Astrocyte (in vitro differentiated cells and primary cell): ENCODE measurements at regions not wholly inside any gene's neighbourhood (a gene's known extent, or its start where the extent isn't known, plus 50 kb on each side); places are given as distances from the start of the nearest gene placed in this dataset.

ENCODE experiments used
- EZH2 ChIP-seq: IDR thresholded peaks from 2 replicates; pipeline ENCODE4 v1.6.1; 2012; ENCODE audit warnings: mild to moderate bottlenecking, low read length, inconsistent platforms; ENCODE audit not compliant: insufficient read depth
- TF ChIP-seq, protein P1 (sequence below): IDR thresholded peaks from 2 replicates; pipeline ENCODE4 v1.5.1; 2011; ENCODE audit warnings: low read depth, mild to moderate bottlenecking, inconsistent platforms, low read length, moderate library complexity; ENCODE audit not compliant: insufficient read depth

DNA sequence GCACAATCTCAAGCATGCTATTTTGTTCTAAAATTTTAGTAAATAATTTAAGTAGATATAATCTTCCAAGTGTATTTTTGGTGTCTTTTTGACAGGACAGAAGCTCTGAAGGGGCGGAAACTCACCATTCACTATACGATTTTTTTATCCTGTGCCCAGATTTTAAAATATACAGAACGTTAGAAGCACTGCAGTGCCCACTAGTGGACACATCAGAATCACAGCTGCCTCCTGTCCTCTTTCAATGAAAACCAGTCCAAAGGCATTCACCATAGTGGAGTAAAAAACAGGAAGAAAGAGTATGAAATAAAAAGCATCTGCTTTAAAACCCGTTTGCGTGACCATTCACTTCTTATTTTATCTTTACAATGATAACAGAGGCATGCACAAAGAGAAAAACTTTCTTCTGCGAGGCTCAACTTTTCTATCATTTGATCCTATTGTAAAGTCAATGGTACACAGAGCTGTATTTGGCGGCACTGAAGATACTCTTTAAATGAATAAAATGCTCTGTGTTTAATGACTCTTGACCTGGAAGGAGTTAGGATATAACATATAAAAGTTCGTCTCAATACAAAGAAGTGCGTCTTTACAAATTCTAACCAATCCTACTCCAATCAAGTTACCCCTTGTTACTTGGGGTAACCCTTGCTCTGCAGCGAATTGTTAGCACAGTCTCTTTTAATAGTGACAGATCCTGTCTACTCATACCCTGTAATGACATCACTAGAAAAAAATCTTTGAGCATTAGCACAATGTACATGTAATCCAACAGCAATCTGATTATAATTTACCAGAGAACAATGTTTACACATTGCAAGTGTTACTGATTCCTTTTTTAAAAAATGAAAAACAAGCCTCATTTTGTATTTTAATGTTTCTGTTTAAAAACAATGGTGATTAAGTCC, 339.8 kb upstream of the PSMD7 start:
- TF ChIP-seq, protein P1, sequence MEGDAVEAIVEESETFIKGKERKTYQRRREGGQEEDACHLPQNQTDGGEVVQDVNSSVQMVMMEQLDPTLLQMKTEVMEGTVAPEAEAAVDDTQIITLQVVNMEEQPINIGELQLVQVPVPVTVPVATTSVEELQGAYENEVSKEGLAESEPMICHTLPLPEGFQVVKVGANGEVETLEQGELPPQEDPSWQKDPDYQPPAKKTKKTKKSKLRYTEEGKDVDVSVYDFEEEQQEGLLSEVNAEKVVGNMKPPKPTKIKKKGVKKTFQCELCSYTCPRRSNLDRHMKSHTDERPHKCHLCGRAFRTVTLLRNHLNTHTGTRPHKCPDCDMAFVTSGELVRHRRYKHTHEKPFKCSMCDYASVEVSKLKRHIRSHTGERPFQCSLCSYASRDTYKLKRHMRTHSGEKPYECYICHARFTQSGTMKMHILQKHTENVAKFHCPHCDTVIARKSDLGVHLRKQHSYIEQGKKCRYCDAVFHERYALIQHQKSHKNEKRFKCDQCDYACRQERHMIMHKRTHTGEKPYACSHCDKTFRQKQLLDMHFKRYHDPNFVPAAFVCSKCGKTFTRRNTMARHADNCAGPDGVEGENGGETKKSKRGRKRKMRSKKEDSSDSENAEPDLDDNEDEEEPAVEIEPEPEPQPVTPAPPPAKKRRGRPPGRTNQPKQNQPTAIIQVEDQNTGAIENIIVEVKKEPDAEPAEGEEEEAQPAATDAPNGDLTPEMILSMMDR = peak; percentile 97
- no peak for TF ChIP-seq EZH2
